ENCODE measurements at regions not wholly inside any gene's neighbourhood (a gene's known extent, or its start where the extent isn't known, plus 50 kb on each side); places are given as distances from the start of the nearest gene placed in this dataset.

DNA sequence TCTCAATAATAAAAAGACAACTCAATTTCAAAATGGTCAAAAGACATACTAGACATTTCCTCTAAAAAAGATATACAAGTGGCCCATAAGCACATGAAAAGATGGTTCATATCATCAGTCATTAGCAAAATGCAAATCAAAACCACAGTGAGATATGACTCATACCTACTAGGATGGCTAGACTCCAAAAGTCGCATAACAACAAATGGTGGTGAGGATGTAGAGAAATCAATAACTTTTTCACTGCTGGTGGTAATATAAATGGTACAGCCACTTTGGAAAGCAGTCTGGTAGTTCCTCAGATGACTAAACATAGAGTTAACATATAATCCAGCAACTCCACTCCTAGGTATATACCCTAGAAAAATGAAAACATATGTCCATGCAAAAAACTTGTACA, 242.3 kb upstream of the NOL4 start:
- H3K4me3 ChIP-seq (ENCODE audit: low read depth, low read length): no peak overlapping the region
- H3K4me2 ChIP-seq (ENCODE audit: low read length): no peak overlapping the region
- no peak overlapping the region for H3K27ac ChIP-seq
- H3K9me3 ChIP-seq (ENCODE audit: control insufficient read depth, low read length): peaks cover 5% of the 10 kb centered on the region
- H3K79me2 ChIP-seq: no peaks in the 10 kb centered on the region
- no peak overlapping the region for H3K9ac ChIP-seq
- TF ChIP-seq, protein P1, sequence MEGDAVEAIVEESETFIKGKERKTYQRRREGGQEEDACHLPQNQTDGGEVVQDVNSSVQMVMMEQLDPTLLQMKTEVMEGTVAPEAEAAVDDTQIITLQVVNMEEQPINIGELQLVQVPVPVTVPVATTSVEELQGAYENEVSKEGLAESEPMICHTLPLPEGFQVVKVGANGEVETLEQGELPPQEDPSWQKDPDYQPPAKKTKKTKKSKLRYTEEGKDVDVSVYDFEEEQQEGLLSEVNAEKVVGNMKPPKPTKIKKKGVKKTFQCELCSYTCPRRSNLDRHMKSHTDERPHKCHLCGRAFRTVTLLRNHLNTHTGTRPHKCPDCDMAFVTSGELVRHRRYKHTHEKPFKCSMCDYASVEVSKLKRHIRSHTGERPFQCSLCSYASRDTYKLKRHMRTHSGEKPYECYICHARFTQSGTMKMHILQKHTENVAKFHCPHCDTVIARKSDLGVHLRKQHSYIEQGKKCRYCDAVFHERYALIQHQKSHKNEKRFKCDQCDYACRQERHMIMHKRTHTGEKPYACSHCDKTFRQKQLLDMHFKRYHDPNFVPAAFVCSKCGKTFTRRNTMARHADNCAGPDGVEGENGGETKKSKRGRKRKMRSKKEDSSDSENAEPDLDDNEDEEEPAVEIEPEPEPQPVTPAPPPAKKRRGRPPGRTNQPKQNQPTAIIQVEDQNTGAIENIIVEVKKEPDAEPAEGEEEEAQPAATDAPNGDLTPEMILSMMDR (IDR thresholded peaks at IDR 0.05): no peak
- H3K36me3 ChIP-seq (ENCODE audit: control insufficient read depth, insufficient read depth, low read length): no peaks in the 10 kb centered on the region
- no peaks in the 10 kb centered on the region for H3K27me3 ChIP-seq (ENCODE audit: control insufficient read depth, insufficient read depth, low read length)
- no peaks in the 10 kb centered on the region for H3K4me1 ChIP-seq
- H2AFZ ChIP-seq: no peak overlapping the region

DNA sequence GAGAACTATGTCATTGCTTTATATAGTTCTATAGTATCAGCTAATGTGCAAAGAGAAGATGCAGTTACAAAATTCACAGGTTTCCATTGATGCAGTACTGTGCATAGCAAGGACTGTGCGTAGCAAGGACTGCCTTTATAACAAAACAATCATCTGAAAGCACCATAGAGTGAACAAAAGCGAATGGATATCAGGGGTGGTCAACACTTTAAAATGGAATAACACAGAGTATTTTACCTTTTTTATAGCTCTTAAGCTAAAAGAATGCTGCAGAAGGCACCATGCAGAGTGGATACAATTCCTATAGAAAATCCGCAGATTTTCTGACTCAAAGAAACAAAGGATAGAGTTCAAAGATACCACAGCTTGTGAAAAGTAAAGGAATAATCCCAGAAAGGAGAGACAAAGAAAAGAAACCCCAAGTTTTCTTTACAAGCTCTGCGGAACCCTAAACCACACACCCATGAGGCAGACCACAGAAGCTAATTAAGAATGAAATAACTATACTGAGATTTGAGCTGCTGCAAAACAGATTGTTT, 229.9 kb upstream of the DTNA start:
- Histone ChIP-seq H3K4me2 (ENCODE audit: low read length) (no peak overlapping the region), H2AFZ (no peak overlapping the region), H3K9me3 (ENCODE audit: control insufficient read depth, low read length) (no peaks in the 10 kb centered on the region), H3K4me3 (ENCODE audit: low read depth, low read length) (no peak overlapping the region), H3K79me2 (no peaks in the 10 kb centered on the region), H3K27me3 (ENCODE audit: control insufficient read depth, insufficient read depth, low read length) (no peaks in the 10 kb centered on the region), H3K27ac (no peak overlapping the region), H3K9ac (no peak overlapping the region), H3K36me3 (ENCODE audit: control insufficient read depth, insufficient read depth, low read length) (no peaks in the 10 kb centered on the region), H3K4me1 (no peaks in the 10 kb centered on the region)
- TF ChIP-seq, protein P1 (IDR thresholded peaks at IDR 0.05): no peak

DNA sequence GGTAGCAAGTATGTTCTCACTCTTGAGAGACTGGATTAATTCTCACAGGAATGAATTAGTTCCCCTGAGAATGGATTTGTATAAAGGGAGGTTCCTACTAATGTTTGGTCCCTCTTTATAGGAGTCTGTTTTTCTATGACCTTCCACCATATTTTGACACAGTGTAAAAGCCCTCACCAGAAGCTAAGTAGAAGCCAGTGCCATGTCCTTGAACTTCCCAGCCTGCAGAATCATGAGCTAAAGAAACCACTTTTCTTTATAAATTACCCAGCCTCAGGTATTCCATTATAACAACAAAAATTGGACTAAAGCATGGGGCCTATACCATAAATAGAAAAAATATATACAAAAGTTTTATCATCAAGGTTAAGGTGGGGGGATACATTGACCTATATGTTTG, 227.9 kb upstream of the DTNA start:
- no peaks in the 10 kb centered on the region for H3K9me3 ChIP-seq (ENCODE audit: control insufficient read depth, low read length)
- no peak overlapping the region for H3K27ac ChIP-seq
- H3K9ac ChIP-seq: no peak overlapping the region
- H3K4me1 ChIP-seq: no peaks in the 10 kb centered on the region
- TF ChIP-seq, protein P1 (IDR thresholded peaks at IDR 0.05): no peak
- no peak overlapping the region for H2AFZ ChIP-seq
- no peaks in the 10 kb centered on the region for H3K27me3 ChIP-seq (ENCODE audit: control insufficient read depth, insufficient read depth, low read length)
- H3K79me2 ChIP-seq: no peaks in the 10 kb centered on the region
- no peaks in the 10 kb centered on the region for H3K36me3 ChIP-seq (ENCODE audit: control insufficient read depth, insufficient read depth, low read length)
- no peak overlapping the region for H3K4me3 ChIP-seq (ENCODE audit: low read depth, low read length)
- no peak overlapping the region for H3K4me2 ChIP-seq (ENCODE audit: low read length)

DNA sequence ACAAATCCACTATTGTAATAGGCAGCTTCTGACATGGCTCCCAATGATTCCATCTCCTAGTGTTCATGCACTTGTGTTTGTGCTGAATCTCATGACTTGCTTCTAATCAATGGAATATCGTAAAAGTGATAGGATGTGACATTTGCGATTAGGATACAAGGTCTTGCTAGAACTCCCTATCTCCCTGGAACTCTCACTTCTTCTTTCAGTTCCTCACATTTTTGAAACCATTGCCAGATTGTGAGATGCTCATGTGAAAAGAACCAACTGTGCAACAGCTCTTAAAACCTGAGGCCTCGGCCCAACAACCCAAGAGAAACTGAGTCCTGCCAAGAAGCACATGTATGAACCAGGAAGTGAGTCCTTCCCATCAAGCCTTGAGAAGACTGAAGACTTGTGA, 226.9 kb upstream of the DTNA start:
- no peaks in the 10 kb centered on the region for H3K4me1 ChIP-seq
- no peaks in the 10 kb centered on the region for H3K79me2 ChIP-seq
- TF ChIP-seq, protein P1 (IDR thresholded peaks at IDR 0.05): no peak
- no peaks in the 10 kb centered on the region for H3K9me3 ChIP-seq (ENCODE audit: control insufficient read depth, low read length)
- no peak overlapping the region for H2AFZ ChIP-seq
- no peak overlapping the region for H3K27ac ChIP-seq
- no peaks in the 10 kb centered on the region for H3K27me3 ChIP-seq (ENCODE audit: control insufficient read depth, insufficient read depth, low read length)
- no peak overlapping the region for H3K9ac ChIP-seq
- no peak overlapping the region for H3K4me3 ChIP-seq (ENCODE audit: low read depth, low read length)
- H3K4me2 ChIP-seq (ENCODE audit: low read length): no peak overlapping the region
- no peaks in the 10 kb centered on the region for H3K36me3 ChIP-seq (ENCODE audit: control insufficient read depth, insufficient read depth, low read length)

DNA sequence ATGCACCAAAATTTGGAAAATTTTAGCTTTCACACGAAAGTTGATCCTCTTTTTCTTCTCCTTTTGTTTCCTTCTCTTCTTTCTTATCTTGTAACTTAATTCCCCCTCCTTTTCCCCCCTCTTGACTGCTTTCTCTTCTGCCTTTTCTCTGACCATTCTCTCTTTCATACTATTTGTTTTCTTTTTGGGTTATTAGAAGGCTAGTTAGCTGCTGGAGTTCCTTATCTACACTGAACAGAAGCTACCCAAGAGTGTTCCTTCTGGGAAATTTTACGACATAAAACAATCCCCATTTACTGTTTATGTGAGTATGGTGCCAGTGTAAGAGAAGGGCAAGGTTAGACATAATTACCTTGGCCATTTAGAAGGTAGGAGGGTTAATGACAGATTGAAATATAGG, 218.4 kb upstream of the DTNA start:
- H3K9ac ChIP-seq: no peak overlapping the region
- TF ChIP-seq, protein P1 (IDR thresholded peaks at IDR 0.05): no peak
- H3K4me1 ChIP-seq: no peaks in the 10 kb centered on the region
- no peak overlapping the region for H3K27ac ChIP-seq
- H3K4me2 ChIP-seq (ENCODE audit: low read length): no peak overlapping the region
- H2AFZ ChIP-seq: no peak overlapping the region
- no peaks in the 10 kb centered on the region for H3K27me3 ChIP-seq (ENCODE audit: control insufficient read depth, insufficient read depth, low read length)
- no peaks in the 10 kb centered on the region for H3K36me3 ChIP-seq (ENCODE audit: control insufficient read depth, insufficient read depth, low read length)
- H3K79me2 ChIP-seq: no peaks in the 10 kb centered on the region
- H3K4me3 ChIP-seq (ENCODE audit: low read depth, low read length): no peak overlapping the region
- no peaks in the 10 kb centered on the region for H3K9me3 ChIP-seq (ENCODE audit: control insufficient read depth, low read length)

All from parathyroid adenoma (tissue), 2 donors.